Spleen (tissue), 11 donors: ENCODE measurements at regions not wholly inside any gene's neighbourhood (a gene's known extent, or its start where the extent isn't known, plus 50 kb on each side); places are given as distances from the start of the nearest gene placed in this dataset.

ENCODE experiments used
- DNase-seq: peaks from one replicate; pipeline ENCODE4 v3.0.0-alpha.2; 2020
- H3K27ac ChIP-seq, 8 donors: fragments of 200-600 bp; sonication (generic) in 7 of 8; 1 replicate in 4 of 8; 2 replicates in 4 of 8; pipeline versions ENCODE4 v1.5.0 to v1.8.0; 2016 to 2021; ENCODE audit warnings: inconsistent platforms in 4 of 8, mild to moderate bottlenecking in 4 of 8, moderate library complexity in 1 of 8
- H3K27me3 ChIP-seq, 7 donors: fragments of 200-600 bp; sonication (generic) in 6 of 7; replicated peaks in 1 of 7; 1 replicate in 4 of 7; 2 replicates in 3 of 7; pipeline versions ENCODE4 v1.5.0 to v1.8.0; 2016 to 2021; ENCODE audit warnings: inconsistent platforms in 3 of 7, mild to moderate bottlenecking in 1 of 7
- H3K36me3 ChIP-seq, 6 donors: fragments of 200-600 bp; sonication (generic) in 5 of 6; 1 replicate in 4 of 6; 2 replicates in 2 of 6; pipeline versions ENCODE4 v1.5.0 to v1.8.0; 2016 to 2021; ENCODE audit warnings: inconsistent platforms in 2 of 6
- H3K4me1 ChIP-seq, 6 donors: fragments of 200-600 bp; sonication (generic) in 5 of 6; 1 replicate in 3 of 6; 2 replicates in 3 of 6; pipeline versions ENCODE4 v1.5.0 to v1.8.0; 2016 to 2021; ENCODE audit warnings: inconsistent platforms in 3 of 6
- H3K4me3 ChIP-seq, 8 donors: fragments of 200-600 bp; sonication (generic) in 7 of 8; 1 replicate in 4 of 8; 2 replicates in 4 of 8; pipeline versions ENCODE4 v1.5.0 to v1.8.0; 2016 to 2021; ENCODE audit warnings: inconsistent platforms in 4 of 8, mild to moderate bottlenecking in 4 of 8, moderate library complexity in 2 of 8
- H3K9me3 ChIP-seq, 8 donors: fragments of 200-600 bp; sonication (generic) in 7 of 8; 1 replicate in 4 of 8; 2 replicates in 4 of 8; pipeline versions ENCODE4 v1.5.0 to v1.8.0; 2016 to 2021; ENCODE audit warnings: inconsistent platforms in 4 of 8
- POLR2A ChIP-seq, 3 donors: fragments of 450-650 bp; IDR thresholded peaks; one replicate each; pipeline ENCODE4 v1.5.1; 2017; ENCODE audit warnings: antibody characterized with exemption in 3 of 3, mild to moderate bottlenecking in 1 of 3
- POLR2AphosphoS5 ChIP-seq, 3 donors: sonication (generic); formaldehyde crosslinking; IDR thresholded peaks; one replicate each; pipeline ENCODE4 v1.5.1; 2017; ENCODE audit warnings: antibody characterized with exemption in 3 of 3
- whole genome bisulfite sequencing, 5 donors: extraction: QIAGEN DNeasy Blood & Tissue Kit in 3 of 5; methylation state at CpG; one replicate each; pipeline versions ENCODE4 v1.1.5 to v1.1.7; 2013 to 2018; 5-methylcytosine and 5-hydroxymethylcytosine counted together
- intact Hi-C: fragments of 100-400 bp; cut with DNase I; formaldehyde crosslinking; loops from one replicate; pipeline ENCODE4 v1.15.0; 2023; ENCODE audit warnings: low total_unique reads
- TF ChIP-seq, protein P1 (sequence below), 11 experiments: fragments of 200-600 bp in 7 of 11; fragments of 450-650 bp in 4 of 11; sonication (generic) in 4 of 11; IDR thresholded peaks in 8 of 11; conservative IDR thresholded peaks in 3 of 11; 1 replicate in 7 of 11; 2 replicates in 4 of 11; pipeline versions ENCODE4 v1.4.0 to v1.8.0; 2016 to 2021; ENCODE audit warnings: antibody characterized with exemption in 11 of 11, inconsistent platforms in 4 of 11, mild to moderate bottlenecking in 1 of 11
- donor health status: healthy with polysubstance abuse.
- donor health status: DM: no; HTN: no; CAD: no; lungs with moderate emphysema.
- donor health status: DM: no; HTN: no; CAD: no.
- donor health status: Bipolar disorder and iron deficiency.
- donor health status: healthy.
- donor health status: DM: no; HTN: no; CAD: no.
- donor health status: DM: yes; HTN: yes; CAD: no.

DNA sequence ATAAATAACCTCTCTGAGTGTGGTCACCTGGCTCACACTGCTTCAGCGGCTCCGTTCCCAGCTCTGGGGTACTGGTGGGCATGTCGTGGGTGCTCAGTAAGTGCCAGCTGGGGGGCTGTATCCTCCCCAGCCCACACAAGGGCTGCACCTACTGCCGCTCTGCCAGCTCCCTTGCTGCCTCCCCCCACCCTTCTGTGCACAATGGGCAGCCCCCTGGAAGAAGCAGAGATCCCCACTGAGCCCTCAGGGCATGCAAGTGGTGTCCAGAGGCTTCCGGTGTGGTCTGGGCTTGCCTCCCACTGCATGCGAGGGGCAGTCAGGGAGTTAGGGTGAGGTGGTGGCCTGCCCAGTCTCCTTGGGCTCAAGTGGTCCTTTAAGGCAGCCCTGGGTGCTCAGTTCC is 58.3 kb upstream of the TRPM1 start:
- H3K27me3 ChIP-seq, result peaks cover 0 to 9% (median 0%) of the 10 kb centered on the region in 7 donors
- H3K27ac ChIP-seq, result no peak overlapping the region
- no peaks in the 10 kb centered on the region for H3K9me3 ChIP-seq
- intact Hi-C loops, result no loop called here
- TF ChIP-seq, protein P1, sequence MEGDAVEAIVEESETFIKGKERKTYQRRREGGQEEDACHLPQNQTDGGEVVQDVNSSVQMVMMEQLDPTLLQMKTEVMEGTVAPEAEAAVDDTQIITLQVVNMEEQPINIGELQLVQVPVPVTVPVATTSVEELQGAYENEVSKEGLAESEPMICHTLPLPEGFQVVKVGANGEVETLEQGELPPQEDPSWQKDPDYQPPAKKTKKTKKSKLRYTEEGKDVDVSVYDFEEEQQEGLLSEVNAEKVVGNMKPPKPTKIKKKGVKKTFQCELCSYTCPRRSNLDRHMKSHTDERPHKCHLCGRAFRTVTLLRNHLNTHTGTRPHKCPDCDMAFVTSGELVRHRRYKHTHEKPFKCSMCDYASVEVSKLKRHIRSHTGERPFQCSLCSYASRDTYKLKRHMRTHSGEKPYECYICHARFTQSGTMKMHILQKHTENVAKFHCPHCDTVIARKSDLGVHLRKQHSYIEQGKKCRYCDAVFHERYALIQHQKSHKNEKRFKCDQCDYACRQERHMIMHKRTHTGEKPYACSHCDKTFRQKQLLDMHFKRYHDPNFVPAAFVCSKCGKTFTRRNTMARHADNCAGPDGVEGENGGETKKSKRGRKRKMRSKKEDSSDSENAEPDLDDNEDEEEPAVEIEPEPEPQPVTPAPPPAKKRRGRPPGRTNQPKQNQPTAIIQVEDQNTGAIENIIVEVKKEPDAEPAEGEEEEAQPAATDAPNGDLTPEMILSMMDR (IDR thresholded peaks at IDR 0.05 in 8 of 11, conservative IDR thresholded peaks at IDR 0.05 in 3 of 11), result no peak
- no peak for TF ChIP-seq POLR2AphosphoS5 (IDR thresholded peaks at IDR 0.05)
- no peak for TF ChIP-seq POLR2A (IDR thresholded peaks at IDR 0.05)
- DNase-seq, result peak; percentile 23
- no peaks in the 10 kb centered on the region for H3K36me3 ChIP-seq
- no peaks in the 10 kb centered on the region for H3K4me1 ChIP-seq
- H3K4me3 ChIP-seq, result no peak overlapping the region
- WGBS, 5 donors, result 88 to 100% (median 91%) methylated on average over 3 to 6 of the region's 6 CpGs

DNA sequence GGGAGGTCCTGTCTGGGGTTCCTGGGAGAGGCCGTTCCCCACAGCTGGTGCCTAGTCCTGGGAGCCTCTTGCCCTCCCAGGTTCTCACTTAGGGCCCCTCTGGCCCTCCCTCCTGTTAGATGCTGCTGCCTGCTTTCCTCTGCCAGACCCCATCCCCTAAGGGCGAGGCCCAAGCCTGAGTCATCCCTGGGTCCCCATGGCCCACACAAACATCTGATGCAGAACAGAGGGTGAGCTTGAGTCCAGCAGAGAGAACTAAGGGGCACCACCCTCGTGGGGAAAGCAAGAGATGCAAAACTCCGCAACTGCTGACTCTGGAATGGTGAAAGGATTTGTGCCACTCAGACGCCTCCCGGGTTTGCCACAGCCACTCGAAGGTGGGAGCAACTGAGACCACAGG is 58.8 kb upstream of the TRPM1 start:
- Histone ChIP-seq H3K27ac (no peak overlapping the region), H3K27me3 (peaks cover 0 to 9% (median 0%) of the 10 kb centered on the region in 7 donors), H3K4me3 (no peak overlapping the region), H3K4me1 (no peaks in the 10 kb centered on the region), H3K9me3 (no peaks in the 10 kb centered on the region), H3K36me3 (no peaks in the 10 kb centered on the region)
- DNase-seq, result peak; percentile 29
- 69 to 89% (median 83%) methylated on average over 6 to 7 of the region's 7 CpGs for WGBS, 5 donors
- intact Hi-C loops, result no loop called here
- TF ChIP-seq POLR2AphosphoS5 (IDR thresholded peaks at IDR 0.05) (no peak), POLR2A (IDR thresholded peaks at IDR 0.05) (no peak)
- TF ChIP-seq, protein P1 (IDR thresholded peaks at IDR 0.05 in 8 of 11, conservative IDR thresholded peaks at IDR 0.05 in 3 of 11), result no peak

GRCh38 chr15:31160740-31161495 is 59.4 kb upstream of the TRPM1 start:
- no peak for DNase-seq
- 83 to 96% (median 89%) methylated on average over 16 to 25 of the region's 25 CpGs for WGBS, 5 donors
- Histone ChIP-seq H3K9me3 (no peaks in the 10 kb centered on the region), H3K27me3 (peaks cover 0 to 9% (median 0%) of the 10 kb centered on the region in 7 donors), H3K4me1 (no peaks in the 10 kb centered on the region), H3K36me3 (no peaks in the 10 kb centered on the region), H3K27ac (no peak overlapping the region), H3K4me3 (no peak overlapping the region)
- intact Hi-C loops, result no loop called here
- TF ChIP-seq, protein P1 (IDR thresholded peaks at IDR 0.05 in 8 of 11, conservative IDR thresholded peaks at IDR 0.05 in 3 of 11), result no peak
- TF ChIP-seq POLR2A (IDR thresholded peaks at IDR 0.05) (no peak), POLR2AphosphoS5 (IDR thresholded peaks at IDR 0.05) (no peak)

DNA sequence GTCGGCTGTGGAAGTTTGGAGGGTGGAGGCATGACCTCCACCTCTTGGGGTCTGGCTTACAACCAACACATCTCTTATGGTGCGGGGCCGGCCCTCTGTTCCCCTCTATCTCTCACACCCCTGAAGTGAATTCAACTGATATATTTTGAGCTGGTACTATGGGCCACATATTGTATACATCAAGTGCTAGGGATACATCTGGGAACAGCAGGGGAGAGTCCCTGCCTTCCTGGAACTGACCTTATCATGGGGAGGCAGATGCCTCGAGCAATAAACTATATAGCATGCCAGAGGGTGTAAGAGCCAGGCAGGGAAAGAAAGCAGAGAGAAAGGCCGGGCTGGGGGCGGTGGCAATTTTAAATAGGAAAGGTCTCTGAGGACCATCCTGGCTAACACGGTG is 60.4 kb upstream of the TRPM1 start:
- intact Hi-C loops, result no loop called here
- no peak for TF ChIP-seq POLR2AphosphoS5 (IDR thresholded peaks at IDR 0.05)
- TF ChIP-seq, protein P1 (IDR thresholded peaks at IDR 0.05 in 8 of 11, conservative IDR thresholded peaks at IDR 0.05 in 3 of 11), result no peak
- TF ChIP-seq POLR2A (IDR thresholded peaks at IDR 0.05), result no peak
- WGBS, 5 donors, result 83 to 92% (median 89%) methylated on average over 7 of the region's 7 CpGs
- Histone ChIP-seq H3K9me3 (no peaks in the 10 kb centered on the region), H3K27me3 (peaks cover 0 to 9% (median 0%) of the 10 kb centered on the region in 7 donors), H3K36me3 (no peaks in the 10 kb centered on the region), H3K4me3 (no peak overlapping the region), H3K4me1 (no peaks in the 10 kb centered on the region), H3K27ac (no peak overlapping the region)
- DNase-seq, result no peak
